SK-N-SH (cell line): ENCODE measurements at regions not wholly inside any gene's neighbourhood (a gene's known extent, or its start where the extent isn't known, plus 50 kb on each side); places are given as distances from the start of the nearest gene placed in this dataset.

ENCODE experiments used
- CTCF ChIP-seq: fragments of 200-600 bp; sonication (generic); IDR thresholded peaks from 2 replicates; pipeline ENCODE4 v1.6.1; 2017; ENCODE audit warnings: antibody characterized with exemption, mild to moderate bottlenecking, moderate library complexity
- RCOR1 ChIP-seq: fragments of 150-350 bp; IDR thresholded peaks from 2 replicates; pipeline ENCODE4 v1.6.1; 2017; ENCODE audit warnings: antibody characterized with exemption, low read length
- USF1 ChIP-seq: IDR thresholded peaks from 2 replicates; pipeline ENCODE4 v1.4.0; 2012; ENCODE audit warnings: low read depth, borderline replicate concordance

- TF ChIP-seq CTCF = no peak
- no peak for TF ChIP-seq USF1
- no peak for TF ChIP-seq RCOR1
Observed at GRCh38 chr1:55333461-55333860, 118.3 kb upstream of the USP24 start.
